B cell (primary cell): ENCODE measurements at regions not wholly inside any gene's neighbourhood (a gene's known extent, or its start where the extent isn't known, plus 50 kb on each side); places are given as distances from the start of the nearest gene placed in this dataset.

Experiments
- EZH2 ChIP-seq: IDR thresholded peaks from 2 replicates; pipeline ENCODE4 v1.6.1; 2012; ENCODE audit warnings: borderline replicate concordance, low read depth, mild to moderate bottlenecking, moderate library complexity, low read length; ENCODE audit not compliant: insufficient read depth, poor library complexity, severe bottlenecking
- TF ChIP-seq, protein P1 (sequence below): fragments of 200-600 bp; IDR thresholded peaks from one replicate; pipeline ENCODE4 v1.8.0; 2022; ENCODE audit warnings: antibody characterized with exemption, mild to moderate bottlenecking

GRCh38 chr3:110199588-110199943, 862.2 kb upstream of the DPPA4 start:
- TF ChIP-seq EZH2: no peak
- TF ChIP-seq, protein P1, sequence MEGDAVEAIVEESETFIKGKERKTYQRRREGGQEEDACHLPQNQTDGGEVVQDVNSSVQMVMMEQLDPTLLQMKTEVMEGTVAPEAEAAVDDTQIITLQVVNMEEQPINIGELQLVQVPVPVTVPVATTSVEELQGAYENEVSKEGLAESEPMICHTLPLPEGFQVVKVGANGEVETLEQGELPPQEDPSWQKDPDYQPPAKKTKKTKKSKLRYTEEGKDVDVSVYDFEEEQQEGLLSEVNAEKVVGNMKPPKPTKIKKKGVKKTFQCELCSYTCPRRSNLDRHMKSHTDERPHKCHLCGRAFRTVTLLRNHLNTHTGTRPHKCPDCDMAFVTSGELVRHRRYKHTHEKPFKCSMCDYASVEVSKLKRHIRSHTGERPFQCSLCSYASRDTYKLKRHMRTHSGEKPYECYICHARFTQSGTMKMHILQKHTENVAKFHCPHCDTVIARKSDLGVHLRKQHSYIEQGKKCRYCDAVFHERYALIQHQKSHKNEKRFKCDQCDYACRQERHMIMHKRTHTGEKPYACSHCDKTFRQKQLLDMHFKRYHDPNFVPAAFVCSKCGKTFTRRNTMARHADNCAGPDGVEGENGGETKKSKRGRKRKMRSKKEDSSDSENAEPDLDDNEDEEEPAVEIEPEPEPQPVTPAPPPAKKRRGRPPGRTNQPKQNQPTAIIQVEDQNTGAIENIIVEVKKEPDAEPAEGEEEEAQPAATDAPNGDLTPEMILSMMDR: no peak
